Stimulated activated CD8-positive, alpha-beta memory T cell treated with anti-CD3 and anti-CD28 coated beads, Interleukin-15, amount 100 ng/mL, for 1 hour (primary cell): ENCODE measurements at regions not wholly inside any gene's neighbourhood (a gene's known extent, or its start where the extent isn't known, plus 50 kb on each side); places are given as distances from the start of the nearest gene placed in this dataset.
"Not testable (repeated sequence)": the region's sequence is repeated elsewhere in the genome, so short reads cannot be mapped to it uniquely, and the experiment has no call there.

ENCODE experiments used
- DNase-seq: peaks from one replicate; pipeline ENCODE4 v3.0.0-alpha.2; 2020; ENCODE audit warnings: low read depth

DNA sequence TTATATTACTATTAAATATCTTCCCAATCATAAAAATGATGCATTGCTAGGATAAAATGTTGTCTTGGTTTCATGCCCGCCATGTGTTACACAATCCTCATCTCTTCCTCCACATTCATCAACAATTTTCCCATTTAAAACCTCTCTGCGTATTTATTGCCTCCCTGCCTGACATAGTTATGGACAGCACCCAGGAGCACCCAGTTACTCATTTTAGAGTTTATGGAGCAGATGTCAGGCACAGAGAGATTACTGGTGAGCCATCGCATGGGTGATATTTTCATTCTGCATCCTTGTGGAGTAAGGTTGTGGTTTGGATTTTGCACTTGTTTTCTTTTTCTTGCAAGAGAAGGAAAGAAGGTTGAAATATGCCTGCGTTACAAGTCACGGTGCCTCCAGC lies 116.7 kb upstream of the NPAS2 start:
- no peak for DNase-seq

DNA sequence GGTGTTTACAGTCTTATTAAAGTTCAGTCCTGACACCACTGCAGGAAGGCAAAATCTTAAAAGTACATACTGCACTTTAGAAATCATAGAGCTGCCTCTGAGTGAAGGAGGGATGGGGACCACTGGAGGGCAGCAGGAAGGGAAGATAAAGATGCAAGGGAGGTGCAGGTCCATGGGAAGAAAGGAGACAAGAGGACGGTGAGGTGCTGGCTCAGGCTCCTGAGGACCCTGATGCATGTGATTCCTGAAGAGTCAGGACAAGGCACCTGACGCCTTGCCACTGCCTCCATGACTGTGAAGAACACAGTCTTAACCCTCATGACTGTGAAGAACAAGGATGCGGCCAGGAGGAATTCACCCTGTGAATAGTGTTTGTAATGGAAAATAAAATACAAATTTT lies 116.2 kb upstream of the NPAS2 start:
- DNase-seq: no peak

DNA sequence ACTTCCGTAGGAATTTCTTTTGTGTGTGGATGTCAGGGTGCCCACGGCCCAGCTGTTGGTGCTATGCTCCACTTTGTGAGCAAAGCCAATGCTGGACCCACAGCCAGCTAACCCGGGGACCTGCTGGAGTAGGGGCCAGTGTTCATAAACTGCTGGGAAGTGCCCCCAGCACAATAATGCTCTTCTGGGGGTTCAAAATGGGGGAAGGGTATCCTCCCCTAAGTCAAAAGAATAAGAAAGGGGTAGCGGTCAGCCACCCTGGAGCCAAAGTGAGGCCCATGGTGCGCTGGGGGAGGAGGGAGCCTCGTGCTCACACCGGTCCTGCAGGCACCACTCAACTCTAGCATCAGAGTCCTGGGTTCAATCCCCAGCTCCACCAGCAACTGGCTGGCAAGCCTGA lies 115.8 kb upstream of the NPAS2 start:
- no peak for DNase-seq

DNA sequence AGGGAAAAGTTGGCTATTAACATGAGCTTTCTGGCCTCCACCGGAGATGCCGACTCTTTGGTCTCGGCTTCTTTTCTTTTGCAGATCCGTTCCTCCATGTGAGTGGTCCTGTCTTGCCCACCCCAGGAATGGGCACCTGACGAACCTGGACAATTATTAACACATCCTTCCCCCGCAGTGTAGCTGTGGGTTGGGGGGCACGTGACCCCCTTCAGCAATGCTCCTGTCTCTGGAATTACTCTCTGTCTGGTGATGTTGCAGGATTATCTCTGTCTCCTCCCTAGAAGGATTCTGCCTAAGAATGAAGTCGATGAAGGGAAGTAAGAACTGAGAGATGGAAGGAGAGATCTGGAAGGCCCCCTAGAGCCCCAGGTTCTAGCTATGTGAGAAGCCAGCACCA lies 115.2 kb upstream of the NPAS2 start:
- DNase-seq: no peak

DNA sequence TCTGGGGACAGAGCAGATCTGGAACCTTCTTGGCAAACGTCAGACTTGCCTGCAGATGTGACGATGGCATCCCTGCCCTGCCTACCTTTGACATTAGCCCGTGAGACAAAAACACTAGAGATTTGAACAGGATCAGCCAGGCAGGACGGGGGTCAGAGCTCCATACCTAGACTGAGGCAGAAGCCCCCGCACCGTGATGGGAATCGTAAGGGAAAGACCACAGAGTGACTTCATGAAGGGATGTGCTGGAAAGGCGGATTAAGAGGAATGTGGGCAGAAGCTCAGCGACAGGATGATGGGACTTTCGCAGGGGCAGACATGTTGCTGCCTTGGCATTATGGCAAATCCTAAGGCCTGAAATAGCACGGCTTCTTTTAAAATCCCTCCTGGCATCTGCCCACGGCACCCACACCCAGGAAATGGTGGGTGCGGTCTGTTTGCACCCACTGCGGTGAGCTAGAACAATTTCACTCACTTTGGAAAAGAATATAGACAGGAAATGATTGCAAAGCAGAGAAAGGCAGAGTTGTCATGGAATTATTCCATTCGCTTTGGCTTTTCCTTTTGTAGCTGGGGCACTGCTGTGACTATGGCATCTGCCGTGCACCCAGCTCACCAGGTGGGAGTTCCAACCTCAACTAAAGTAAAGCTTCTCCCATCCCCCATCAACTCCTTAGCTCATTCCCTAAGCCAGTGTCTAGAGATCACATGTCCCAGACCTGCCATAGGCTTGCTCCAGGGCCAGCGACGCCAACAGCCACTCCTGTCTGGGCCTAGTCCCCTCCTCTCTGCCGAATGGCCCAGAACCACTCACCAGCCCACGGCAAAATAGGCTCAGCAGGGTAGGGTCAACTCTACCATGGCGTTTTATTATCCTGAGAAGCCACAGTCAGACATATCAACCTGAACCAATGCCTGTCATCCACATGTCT lies 112.7 kb upstream of the NPAS2 start:
- no peak for DNase-seq

DNA sequence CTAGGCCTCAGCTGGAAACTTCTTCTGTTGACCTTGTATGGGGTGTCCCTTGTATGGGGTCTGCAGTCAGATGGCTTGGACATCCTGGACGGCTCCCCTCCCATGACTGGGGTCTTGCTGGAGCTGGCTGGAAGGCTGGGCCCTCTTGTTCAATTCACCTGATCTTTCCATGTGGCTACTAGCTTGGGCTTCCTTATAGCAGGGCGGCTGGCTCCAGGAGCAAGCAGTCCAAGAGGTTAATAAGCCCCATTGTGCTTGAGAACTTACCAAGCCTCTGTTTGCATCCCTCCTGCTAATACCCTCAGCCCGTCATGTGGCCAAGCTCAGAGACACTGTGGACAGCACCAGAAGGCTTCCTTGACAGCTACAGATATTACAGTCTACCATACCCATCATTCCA lies 111.6 kb upstream of the NPAS2 start:
- DNase-seq: no peak

DNA sequence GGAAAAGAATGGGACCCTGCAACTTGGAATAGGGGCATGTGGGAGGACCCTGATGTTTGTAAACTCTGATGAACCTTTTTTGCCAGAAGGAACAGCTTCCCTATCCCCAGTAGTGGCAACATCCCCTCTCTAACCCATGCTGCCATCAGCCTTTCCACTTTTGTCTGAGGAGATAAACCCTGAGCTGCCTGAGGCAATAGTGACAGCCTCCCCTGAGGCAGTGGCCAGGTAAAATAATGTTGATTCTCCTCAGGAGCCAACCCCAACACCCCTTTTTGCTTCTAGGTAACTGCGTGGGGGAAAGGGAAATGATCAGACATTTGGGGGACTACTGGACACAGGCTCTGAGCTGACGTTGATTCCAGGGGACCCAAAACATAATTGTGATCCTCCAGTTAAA lies 106.8 kb upstream of the NPAS2 start:
- DNase-seq: no peak

DNA sequence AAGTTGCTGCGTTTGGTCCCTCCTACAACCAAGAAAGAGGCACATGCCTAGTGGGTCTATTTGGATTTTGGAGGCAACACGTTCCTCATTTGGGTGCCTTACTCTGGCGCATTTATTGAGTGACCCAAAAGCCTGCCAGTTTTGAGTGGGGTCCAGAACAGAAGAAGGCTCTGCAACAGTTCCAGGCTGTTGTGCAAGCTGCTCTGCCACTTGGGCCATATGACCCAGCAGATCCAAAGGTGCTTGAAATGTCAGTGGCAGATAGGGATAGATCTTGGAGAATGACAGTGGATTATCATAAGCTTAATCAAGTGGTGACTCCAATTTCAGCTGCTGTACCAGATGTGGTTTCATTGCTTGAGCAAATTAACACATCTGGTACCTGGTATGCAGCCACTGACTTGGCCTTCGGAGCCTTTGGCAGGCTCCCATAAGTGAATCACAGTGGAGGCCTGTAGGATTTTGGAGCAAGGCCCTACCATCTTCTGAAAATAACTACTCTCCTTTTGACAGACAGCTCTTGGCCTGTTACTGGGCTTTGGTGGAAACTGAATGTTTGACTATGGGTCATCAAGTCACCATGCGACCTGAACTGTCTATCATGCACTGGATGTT lies 105.4 kb upstream of the NPAS2 start:
- DNase-seq: not testable (repeated sequence)

DNA sequence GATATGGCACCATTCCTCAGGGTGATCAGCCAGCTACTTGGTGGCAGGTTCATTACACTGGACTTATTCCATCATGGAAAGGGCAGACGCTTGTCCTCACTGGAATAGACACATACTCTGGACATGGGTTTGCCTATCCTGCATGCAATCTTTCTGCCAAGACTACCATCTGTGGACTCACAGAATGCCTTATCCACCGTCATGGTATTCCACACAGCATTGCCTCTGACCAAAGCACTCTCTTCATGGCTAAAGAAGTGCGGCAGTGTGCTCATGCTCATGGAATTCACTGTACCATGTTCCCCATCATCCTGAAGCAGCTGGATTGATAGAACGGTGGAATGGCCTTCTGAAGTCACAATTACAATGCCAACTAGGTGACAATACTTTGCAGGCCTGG lies 104.1 kb upstream of the NPAS2 start:
- DNase-seq: not testable (repeated sequence)

DNA sequence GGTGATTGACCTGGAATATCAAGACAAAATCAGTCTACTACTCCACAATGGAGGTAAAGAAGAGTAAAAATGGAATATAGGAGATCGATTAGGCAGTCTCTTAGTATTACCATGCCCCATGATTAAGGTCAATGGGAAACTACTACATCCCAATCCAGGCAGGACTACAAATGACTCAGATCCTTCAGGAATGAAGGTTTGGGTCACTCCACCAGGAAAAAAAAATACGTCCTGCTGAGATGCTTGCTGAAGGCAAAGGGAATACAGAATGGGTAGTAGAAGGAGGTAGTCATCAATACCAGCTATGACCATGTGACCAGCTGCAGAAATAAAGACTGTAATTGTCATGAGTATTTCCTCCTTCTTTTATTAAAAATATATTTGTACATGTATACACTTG lies 103.4 kb upstream of the NPAS2 start:
- no peak for DNase-seq

DNA sequence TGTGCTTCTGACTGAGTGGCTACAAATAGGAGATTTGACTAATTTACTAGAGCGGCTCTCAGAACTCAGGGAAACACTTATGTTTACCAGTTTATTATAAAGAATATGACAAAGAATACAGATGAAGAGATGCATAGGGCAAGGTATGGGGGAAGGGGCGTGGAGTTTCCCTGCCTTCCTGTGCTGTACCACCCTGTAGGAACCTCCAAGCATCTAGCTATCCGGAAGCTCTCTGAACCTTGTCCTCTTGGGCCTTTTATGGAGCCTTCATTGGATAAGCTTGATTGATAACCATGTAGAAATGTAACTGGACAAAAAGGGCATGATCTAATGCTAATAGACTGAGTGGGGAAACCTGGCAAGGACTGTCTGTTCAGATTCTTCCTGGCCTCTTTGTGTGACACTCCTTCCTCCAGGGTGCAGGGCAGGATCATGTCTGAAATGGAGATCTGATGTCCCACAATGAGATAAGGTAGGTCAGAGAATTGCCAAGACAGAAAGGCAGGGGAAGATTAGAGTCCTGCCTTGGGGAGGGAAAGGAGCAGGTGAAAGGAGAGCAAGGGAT lies 101.8 kb upstream of the NPAS2 start:
- no peak for DNase-seq

DNA sequence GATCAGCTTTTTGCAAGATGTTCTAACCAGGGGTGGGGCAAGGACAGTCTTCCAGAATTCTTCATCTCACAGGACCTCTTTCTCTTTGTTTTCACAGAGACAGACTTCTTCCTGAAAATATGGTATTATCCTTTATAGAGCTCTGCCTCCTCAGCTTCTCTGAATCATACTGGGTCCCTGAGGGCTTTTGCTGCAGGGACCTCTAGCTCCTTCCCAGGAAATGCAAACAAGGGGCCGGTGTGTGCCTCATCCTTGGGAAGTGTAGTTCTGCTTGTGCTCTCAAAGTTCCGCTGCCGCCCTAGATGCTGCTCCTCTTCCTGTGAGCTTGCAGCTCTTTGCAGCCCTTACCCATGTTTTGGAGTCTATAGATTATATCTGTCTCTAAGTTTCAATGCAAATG lies 99.5 kb upstream of the NPAS2 start:
- DNase-seq: no peak

DNA sequence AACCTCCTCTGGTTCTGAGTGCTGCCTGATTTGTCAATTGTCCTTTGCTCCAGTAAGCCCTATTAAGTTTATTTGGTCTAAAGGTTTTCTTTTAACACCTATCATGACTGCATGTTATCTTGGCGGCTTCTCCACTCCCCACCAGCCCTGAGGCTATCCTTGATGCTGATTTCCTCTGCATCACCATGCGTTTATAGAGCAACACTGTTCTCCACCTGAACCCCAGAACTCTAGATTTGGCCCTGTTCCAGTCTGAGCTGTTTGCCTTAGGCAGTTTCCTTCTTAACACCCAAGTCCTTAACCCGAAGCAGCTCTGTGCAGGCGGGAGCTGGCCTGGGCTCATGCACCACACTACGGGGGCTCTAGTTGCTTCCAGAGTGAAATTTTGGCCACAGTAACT lies 98.2 kb upstream of the NPAS2 start:
- DNase-seq: no peak

DNA sequence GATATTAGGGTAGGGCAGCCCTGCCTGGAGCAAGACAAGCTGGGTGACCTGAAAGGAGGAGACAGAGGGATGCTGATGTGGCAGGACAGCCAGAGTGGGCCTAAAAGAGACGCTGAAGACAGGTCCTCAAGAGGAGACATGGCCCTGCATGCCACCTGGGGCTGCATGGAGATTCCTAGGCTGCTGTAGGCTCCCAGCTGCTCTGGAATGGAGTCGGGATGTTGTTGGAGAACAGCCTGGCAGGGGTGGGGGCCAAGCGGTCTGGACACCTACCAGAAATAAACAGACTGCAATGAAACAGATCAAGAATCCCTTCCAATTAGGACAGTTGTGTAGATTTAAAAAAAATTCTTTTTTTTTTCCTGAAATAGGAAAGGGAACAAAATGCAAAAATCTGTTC lies 97.8 kb upstream of the NPAS2 start:
- no peak for DNase-seq

DNA sequence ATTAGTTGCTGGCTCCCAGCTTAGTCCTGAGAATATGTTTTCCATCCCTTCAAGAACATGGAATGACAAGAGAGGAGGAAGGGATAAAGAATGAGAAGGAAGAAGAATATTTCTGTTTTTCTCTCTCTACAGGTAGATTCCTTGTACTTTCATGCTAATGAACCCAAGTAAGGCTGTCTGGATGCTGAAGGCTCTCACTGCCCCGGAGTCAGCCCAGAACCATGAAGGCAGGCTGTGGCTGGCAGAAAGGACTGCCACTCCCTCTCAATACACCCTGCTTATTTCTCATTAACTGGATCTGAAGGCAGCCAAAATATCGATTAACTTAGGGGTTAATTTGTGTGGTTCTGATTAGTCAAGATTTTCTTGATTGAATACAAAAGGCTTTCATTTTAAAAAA lies 93.1 kb upstream of the NPAS2 start:
- DNase-seq: no peak

DNA sequence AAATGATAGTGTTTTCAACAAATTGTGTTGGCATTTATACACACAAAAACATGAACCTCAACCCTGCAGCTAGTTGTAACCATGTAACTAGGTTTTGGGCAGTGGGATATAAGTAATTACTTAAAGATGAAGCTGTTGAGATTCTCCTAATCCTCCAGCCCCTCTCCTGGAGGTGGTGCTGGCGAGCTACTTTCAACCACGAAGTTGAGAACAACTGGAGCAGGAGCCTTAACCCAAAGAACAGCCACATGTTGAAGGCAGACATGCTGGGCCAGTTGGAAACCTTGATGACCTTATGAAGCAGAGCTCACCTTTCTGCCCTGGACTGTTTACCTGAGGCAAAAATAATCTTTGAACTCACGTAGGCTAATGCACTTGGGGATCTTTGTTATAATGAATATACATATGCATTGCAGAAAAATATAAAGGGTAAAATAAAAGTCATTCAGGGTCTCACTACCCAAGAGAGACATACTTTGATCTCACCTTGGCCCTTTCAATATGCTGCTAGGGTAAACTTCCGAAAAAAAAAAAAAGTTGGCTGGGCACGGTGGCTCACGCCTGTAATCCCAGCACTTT lies 89.6 kb upstream of the NPAS2 start:
- peak; percentile 4 for DNase-seq

DNA sequence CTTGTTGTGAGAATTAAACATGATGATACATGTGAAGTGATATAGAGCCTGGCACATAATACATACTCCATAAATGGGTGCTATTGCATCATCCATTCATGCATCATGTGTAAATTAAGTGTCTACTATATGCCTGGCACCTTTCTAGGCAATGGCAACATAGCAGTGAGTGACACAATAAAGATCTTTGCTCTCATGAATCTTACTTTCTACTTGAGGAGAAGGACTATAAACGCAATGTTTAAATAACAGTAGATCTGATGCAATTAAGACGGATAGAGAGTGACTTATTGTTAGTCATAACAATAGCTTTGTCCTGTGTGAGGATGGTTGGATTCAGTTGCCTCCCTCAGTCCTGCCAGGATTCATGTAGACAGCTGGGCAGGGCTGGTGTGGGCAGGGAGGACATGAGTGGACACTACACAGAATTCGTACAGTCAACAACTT lies 88.4 kb upstream of the NPAS2 start:
- no peak for DNase-seq

DNA sequence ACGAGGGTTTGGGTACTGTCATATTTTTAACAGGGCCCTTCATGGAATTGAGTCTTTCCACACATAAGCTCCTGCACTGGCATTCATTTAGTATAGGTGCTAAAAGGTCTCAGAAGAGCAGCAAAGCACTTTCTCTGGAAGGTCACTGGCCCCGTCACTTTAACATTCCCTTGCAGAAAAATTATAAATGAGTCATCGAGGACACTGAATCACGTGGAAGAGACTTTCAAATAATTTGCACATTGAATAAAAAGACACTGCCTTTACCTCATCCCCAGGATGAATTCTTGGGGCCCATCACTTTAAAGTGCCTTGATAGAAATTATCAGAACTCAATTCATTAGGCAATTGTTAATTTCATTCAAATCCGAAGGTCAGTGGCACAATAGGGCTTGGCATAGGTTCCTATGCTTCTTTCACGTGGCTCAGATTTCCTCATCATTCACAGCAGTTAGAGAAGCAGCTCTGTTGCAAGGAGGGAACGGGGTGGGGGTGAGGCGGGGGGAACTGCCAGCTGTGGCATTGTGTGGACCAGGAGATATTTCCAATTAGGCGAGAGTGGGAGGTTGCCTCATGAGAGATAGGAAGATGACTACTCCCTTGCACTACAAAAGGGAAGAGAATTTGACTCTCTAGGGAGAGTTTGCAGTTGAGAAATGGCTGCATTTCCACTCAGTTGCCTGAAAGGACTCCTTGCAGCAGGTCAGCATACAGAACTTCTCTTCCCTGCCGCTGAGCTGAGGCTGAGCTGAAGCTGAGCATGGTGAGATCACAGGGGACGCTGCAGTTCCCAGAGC lies 86.3 kb upstream of the NPAS2 start:
- DNase-seq: no peak

DNA sequence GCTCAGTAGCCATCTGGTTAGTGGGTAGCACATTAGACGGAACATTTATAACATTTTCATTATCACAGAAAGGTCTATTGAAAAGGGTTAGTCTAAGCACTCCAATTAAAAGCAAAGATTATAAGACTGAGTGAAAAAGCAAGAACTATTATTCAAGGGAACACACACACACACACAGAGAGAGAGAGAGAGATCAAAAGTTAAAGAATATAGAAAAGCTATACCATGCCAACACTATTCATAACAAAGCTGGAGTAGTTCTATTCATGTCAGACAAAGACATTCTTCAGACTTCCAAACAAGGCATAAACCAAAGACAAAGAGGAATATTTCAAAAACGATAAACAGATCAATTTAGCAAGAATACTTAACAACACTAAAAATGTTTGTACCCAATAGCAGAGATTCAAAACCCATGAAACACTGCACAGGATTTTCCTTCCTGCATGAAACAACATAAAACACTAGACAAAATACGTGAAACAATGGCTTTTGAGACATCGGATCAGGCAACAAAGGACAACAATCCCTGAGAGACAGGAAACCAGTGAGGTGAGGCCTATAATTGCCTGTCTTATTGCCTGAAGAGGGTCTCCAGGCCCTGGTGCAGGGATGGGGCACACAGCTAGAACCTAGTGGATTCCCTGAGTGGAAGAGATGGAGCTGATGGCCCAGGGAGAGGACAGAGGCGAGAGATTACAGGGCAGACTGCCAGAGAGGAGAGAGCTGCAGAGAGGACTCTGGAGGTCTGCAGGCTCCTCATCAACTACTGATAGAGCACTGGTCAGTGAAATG lies 83.6 kb upstream of the NPAS2 start:
- no peak for DNase-seq

DNA sequence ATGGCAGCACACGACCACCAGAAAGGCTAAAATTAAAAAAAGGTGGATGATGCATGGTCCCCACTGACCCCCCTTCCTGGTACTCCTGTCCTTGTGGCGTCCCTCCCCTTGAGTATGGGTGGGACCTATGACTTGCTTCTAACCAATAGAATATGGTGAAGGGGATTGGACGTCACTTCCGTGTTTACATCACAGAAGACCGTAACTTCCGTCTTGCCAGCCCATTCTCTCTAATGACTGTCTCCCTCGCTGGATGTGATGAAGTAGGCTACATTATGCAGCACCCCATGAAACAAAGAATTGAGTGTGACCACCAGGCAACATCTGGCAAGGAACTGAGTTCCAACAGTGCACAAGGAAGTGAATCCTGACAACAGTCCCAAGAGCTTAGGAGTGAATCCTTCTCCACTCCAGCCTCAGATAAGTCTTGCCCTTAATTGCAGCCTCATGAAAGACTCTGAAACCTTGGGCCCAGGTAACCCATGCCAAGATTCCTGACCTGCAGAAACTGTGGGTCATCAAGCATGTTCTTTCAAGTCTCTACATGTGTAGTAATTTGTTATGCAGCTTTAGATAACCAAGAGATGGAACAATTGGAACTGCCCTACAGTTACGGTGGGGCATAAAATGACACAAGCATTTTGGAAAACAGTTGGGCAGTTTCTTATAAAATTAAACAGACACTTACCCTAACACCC lies 80.1 kb upstream of the NPAS2 start:
- no peak for DNase-seq

DNA sequence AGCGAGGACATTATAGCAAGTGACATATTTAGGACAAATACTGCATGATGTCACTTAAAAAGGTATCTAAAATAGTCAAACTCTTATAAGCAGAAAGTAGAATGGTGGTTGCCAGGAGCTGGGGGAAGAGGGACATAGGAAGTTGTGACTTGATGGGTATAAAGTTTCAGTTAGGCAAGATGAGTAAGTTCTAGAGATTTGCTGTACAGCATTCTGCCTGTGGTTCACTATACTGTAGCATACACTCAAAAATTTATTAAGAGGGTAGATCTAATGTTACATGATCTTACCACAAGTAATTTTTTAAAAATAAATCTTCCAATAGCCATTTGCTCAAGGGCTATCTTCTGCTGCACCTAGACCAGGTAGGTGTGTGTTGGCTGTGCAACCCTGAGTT lies 78.1 kb upstream of the NPAS2 start:
- no peak for DNase-seq
